HG02943 (cell line): ENCODE measurements at regions not wholly inside any gene's neighbourhood (a gene's known extent, or its start where the extent isn't known, plus 50 kb on each side); places are given as distances from the start of the nearest gene placed in this dataset.
"Not testable (repeated sequence)": the region's sequence is repeated elsewhere in the genome, so short reads cannot be mapped to it uniquely, and the experiment has no call there.

Source experiments
- ATAC-seq: cut with Tn5 transposase; IDR thresholded peaks from one replicate; pipeline ENCODE4 v1.9.1; 2021; ENCODE audit warnings: mild to moderate bottlenecking, low read depth, moderate library complexity; ENCODE audit not compliant: unreplicated experiment

DNA sequence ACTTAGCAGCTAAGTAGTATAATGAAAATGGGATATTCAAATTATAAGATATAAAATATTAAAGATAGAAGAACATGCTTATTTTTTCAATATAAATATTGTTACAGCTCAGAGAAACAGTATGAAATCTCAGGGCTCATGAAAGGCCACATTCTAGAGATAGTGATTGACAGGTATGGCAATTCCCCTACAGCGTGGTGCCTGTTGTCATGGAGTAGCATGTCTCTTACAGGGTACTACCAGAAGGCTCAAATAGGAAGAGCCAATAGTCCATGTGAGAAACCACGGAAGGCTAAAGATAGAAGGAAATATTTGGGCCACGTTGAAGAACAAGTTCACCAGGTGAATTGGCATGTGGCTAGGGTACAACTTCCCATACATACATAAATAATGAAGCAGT lies 522.9 kb upstream of the ZNF337 start:
- not testable (repeated sequence) for ATAC-seq

DNA sequence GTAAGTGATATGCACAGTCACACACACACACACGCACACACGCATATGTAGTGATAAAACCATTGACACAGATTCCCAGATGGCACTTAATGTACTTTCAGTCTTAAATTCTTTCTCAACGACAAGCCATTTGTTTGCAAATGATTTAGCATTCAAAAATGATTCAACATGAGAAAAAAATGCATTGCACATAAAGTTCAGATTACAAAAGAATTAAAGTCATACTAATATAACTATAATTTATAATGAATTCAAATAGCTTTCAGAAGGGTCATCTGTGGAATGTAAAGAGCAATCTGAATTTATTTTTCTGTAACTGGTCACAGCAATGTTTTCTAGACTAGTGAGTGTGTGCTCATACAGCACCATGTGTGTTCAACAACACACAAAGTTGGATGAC lies 521.6 kb upstream of the ZNF337 start:
- ATAC-seq, result no peak

DNA sequence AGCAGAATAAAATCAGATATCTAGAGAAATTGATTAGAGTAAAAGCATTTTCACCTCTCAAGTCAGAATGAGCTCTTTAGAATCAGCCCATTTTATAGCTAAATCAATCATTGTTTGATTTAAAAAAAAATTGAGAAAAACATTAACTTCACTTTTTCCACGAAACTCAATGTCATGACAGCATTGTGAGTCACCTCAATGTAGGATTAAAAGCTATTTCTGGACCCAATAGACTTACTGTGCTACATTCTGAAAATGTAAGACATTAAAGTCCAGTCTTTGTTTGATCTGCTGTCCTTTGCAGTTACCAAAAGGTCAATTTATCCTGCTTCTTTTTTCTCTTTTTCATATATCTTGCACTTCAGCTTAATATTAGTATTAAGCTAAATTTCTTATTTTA lies 519.4 kb upstream of the ZNF337 start:
- no peak for ATAC-seq

DNA sequence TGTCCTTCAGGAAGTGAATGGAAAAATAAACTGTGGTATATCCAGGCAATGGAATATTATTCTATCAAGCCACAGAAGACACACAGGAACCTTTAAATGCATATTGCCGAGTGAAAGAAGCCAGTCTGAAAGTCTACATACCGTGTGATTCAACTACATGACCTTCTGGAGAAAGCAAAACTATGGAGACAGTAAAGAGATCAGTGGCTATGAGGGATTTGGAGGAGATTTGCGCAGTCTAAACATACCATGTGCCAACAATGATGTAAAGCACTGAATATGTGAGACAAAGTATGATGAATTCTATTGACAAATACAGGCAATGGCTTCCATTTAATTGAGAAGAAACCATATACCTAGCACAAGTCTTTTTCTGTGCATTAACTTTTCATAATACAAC lies 518.3 kb upstream of the ZNF337 start:
- no peak for ATAC-seq

DNA sequence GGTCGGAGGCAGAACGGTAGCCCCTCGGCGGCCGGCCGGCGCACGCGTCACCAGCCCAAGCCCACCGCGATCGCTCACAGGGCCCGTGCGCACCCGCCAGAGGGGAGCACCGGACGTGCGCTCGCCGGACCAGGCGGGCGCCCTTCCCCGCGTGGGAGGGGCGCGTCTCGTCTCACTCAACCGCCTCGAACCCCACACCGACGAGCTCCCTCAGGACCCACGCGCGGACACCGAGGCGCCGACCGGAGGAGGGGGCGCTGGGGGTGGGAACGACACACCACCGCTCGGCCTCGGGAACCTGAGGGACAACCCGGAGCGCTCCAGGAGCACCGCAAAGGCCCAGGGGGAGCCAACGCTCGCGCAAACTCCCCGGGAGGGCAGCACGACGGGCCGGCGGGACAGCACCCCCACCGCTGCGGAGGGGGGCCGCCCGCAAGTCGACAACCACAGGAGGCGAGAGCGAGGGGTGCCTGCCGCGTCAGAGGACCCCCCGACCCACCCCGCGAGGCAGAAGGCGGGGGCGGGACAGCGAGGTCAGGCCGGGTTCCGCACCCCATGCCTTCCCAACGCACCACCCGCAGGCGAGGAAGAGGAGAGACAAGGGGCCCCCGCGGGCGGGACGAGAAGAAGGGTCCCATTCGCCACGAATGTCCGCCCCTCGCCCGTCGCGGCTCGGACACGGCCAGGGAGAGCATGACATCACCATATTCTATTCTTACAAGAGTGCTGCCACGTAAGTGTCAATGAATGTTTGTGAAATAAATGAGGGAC lies 512.7 kb upstream of the ZNF337 start:
- ATAC-seq, result no peak

DNA sequence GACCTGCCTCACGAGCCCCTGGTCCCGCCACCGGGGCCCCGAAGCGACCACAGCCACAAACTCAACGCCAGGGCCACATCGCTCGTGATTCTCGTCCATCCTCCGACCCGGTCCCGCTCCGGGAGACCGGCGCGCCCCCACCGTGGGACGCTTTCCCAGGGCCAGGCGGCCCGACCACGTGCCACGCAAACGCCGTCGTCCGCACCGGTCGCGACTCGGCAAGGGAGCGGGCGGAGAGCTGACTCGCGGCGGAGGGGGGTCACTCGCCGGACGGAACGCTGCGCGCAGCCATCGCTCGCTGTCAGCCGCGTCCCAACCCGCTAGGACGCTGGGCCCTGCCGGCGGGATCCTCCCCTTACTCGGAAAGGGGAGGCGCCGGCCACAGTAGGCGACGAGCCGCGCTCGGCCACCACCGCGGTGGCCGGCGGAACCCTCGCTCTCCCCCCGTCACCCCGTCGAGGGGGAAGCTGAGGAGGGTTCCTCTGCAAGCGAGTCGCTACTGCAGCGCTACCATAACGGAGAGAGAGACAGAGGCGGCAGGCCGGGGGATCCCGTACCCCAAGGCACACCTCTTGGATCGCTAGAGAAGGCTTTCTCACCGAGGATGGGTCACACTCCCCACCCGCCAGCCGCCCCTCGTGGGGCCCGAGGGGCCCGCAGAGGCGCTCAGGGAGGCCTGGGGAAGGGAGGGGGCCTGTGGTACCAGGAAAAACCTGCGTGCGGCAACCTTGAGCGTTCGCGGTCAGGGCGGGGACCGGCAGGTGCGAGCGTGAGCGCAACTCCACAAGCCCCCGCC lies 511.8 kb upstream of the ZNF337 start:
- no peak for ATAC-seq

DNA sequence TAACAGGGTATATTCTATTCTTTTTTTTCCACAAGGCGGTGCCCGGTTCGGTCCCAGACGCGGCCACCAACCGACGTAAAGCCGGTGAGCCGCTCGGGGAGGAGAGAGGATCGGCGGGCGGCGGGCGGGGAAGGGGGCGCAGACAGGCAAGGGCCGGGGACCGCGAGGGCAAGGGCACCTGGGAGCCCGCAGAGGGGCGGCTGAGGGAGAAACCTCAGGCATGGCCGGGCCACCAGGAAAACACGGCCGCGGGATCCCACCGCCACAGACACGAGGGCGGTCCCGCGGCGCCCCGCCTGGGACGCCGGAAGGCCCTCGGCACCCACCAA lies 511.3 kb upstream of the ZNF337 start:
- not testable (repeated sequence) for ATAC-seq

DNA sequence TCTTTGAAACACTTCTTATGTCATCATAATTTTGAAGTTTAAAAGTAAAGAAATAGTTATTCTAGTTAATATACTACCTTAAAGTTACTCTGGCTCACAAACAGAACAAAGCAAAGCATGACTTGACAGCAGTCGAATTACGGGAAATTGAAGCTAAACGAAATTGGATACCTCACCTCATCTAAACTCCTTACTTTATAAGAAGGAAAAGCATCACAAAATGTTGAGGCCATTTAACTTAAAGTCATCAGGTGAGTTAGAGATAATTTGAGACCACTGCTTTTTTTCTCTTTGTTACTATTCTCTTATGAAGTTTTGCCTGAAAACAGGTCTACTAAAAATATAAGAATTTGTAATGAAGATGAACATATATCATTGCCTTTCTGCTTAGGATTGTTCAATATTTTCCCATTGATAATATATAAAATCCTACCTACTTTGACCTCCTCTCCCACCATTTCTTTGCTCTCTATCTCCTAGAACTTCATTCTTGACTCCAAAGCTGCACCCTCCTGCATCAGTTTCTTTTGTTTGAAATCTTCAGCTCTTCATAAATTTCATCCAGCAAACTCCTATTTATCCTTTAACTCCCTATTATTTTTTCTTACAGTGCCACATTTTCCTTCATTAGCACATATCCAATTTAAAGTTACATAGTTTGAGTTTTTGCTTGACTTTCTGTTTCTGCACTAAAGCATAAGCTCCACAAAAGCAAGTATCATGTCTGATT lies 510.7 kb upstream of the ZNF337 start:
- no peak for ATAC-seq

DNA sequence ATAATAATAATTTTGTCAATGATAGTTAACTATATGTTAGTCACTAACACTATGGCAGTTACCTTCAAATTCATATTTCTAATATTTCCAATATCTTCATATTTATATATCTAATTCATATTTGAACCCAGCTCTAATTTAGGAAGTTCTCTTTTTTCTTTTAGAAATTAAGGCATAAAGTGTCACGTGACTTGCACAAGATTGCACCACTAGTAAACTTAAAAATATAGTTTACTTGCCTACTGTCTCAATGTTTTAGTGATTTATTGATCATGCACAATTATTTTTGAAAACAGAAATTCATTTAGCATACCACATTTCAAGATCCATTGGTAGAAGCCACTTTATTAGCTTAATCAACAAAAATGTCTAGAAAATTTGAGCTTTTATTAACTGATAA lies 508.7 kb upstream of the ZNF337 start:
- ATAC-seq, result no peak

DNA sequence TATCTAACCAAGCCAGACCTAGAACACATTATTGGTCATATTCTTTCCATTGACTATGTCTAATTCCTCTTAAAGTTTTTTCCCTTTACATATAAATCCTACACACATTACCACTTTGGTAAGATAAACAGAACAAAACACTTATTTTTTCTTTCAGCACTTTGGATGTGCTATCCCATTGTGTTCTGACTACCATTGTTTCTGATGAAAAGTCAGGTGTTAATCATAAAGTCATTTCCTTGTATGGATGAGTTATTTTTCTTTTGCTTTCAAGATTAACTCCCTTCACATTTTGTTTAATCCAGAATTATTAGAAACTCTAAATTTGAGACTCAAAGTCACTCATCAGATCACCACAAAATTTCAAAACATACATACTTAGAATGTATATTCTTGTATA lies 504.4 kb upstream of the ZNF337 start:
- ATAC-seq, result not testable (repeated sequence)

DNA sequence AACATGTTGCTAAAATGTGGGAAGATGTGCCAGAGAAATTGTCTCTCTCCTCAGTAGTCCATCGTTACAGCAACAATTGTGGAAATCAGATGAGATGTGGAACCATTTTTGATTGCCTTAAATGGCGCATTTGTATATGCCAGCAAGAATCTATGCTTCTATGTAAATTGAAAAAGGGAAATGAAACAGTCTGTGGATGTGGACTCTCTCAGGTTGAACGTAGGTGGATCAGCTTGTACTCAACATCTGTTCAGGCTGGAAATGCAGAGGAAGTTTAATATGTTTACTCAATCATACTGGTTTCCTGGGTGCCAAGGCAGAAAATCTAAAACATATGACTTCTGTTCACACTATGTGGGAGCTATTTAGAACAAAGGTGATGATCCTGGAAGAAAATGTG lies 490.7 kb upstream of the ZNF337 start:
- not testable (repeated sequence) for ATAC-seq

DNA sequence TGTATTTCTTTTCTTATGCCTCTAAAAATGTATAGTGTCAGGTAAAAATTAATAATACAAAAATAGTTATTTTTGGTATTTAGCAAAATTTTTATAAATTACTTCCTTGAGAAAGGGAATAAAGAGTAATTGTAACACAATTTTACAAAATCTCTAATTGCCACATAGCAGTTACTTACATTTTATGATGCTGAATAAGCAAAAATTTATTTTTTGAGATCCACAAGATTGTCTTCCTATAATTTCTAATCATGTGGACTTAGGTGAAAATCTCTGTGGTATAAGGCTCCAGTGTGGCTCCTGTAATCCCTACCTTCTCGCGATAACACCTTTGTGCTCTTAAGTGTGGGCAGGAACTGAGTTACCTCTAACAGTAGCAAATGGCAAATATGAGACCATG lies 487.1 kb upstream of the ZNF337 start:
- ATAC-seq, result not testable (repeated sequence)

DNA sequence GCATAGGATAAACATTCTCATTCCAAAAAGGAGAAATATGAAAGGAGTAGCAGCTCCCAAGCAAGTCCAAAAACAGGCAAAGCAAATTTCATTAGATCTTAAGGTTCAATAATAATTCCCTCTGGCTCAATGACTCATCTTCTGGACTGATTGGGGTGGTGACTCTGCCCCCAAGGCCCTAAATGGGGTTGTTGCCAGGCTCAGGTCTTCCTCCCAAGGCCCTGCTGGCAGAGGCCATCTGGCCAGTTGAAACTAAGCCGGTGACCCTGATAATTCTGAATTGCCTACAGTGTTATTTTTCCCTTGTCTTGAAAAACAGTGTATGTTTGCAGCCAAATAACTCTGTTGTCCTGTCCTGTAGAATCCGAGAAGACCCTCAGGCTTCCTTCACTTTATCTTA lies 484.7 kb upstream of the ZNF337 start:
- not testable (repeated sequence) for ATAC-seq

DNA sequence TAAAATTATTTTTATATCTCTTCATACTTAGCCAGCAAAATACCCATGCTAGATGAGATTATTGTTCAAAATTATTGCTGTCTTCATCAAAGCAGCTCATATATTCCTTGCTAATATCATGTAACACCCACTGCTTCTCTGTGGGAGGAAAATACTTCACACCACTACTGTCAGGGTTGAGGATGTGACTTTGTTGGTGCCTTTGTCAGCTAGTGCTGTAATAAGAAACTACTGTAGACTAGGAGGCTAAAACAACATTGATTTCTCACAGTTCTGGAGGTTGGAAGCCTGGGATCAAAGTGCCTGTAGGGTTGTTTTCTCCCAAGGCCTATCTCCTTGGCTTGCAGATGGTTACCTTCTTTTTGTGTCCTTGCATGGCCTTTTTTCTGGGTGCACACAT lies 475.2 kb upstream of the ZNF337 start:
- not testable (repeated sequence) for ATAC-seq

DNA sequence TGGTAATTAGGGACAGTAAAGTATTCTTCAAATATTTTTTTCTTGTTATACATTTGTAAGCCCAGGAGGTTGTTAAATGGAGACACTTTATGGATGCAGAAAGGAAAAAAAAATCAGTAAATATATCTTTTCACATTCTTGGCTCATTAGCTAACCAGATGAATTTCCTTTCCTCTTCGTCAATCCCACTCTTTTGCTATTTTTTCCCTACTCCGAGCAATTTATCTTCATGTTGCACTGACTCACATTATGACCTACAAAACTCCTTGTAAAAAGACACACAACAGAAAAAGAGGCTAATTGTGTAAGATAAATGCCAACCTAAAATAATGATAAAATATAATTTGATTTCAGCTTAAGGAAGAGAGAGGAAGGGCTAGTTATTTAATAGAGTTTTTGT lies 472.9 kb upstream of the ZNF337 start:
- no peak for ATAC-seq

DNA sequence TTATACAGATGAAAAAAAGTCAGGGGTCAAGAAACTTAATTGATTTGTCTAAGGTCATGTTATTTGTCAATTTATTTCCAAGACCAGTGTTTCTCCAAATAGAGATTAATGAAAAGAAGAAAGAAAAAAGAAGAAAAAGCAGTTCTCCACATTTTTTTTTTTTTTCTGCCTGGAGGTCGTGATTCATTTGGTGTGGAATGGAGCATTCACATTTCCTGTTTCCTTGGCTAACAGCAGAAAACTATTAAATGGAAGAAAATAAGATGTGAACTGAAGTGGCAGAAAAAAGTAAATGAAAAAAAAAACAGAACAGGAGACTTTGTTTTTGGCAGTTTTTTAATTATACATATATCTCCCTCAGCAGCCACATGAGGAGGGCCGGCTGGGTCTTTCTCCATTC lies 470.8 kb upstream of the ZNF337 start:
- no peak for ATAC-seq

DNA sequence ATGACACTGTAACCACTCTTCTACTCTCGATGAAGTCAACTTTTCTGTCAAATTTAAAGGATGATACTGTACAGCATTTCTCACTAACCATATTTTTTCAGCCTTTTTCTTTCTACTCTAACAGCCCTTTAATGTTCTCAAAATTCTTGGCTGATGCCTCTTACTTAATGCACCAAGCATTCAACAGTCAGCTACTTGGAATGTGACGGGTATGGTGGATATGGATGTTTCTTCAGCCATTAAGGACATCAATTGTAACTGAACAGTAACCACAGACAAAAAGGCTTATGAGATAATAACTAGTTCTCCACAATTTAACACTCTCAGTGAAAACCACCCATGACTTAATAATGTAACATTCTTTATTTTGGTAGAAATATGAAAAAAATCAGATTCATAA lies 467.2 kb upstream of the ZNF337 start:
- no peak for ATAC-seq

DNA sequence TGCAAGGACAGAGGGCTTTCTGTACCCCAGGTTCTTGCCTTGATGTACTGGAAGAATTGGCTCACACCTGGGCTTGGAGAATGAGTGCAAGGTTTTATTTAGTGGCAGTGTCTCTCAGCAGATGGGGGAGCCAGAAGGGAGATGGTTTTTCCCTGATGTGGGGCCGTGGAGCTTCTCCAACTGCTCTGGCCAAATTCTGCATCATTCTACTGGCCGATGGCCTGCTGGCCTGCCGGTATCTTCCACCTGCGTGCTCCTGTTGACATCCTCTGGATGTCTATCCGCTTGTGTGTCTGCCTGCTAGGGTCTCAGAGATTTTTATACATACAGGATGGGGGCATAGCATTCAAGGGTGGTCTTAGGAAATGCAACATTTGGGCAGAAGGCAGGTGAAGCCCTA lies 466.5 kb upstream of the ZNF337 start:
- ATAC-seq, result not testable (repeated sequence)

DNA sequence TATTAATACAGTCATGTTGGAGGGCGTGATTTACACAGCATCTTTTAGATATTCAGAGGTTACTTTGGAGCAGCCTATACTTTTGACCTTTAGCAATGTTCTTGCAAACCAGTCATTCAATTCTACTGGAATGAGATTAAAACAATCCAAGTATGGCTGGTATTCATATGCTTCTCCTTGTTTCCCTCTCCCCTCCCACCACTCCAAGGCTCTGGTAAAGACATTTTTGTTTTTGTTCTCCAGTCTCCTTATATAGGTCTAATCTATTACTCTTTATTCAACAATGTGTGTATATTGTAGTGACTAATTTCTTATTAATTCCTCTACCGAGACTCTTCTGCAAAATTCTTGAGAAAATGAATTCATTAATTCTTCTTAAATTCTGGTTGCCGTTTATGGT lies 465.1 kb upstream of the ZNF337 start:
- ATAC-seq, result not testable (repeated sequence)

DNA sequence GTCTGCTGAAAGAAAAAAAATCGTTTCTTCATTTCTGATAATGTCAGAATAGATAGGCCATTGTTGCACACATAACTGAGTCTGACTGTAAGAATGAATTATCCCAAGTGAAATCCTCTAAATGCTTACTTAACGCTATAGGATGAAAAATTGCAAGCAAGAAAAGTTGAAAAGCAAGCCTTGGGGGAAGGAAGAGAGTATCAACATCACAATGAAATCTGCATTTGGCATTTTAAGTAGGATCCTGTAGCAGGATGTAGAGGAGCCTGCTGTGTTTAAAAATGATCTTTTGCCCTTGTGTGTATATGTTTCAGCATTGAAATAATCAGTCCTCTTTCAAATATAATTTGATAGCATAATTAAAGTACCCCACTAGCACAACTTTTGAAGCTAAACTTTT lies 464.3 kb upstream of the ZNF337 start:
- not testable (repeated sequence) for ATAC-seq

DNA sequence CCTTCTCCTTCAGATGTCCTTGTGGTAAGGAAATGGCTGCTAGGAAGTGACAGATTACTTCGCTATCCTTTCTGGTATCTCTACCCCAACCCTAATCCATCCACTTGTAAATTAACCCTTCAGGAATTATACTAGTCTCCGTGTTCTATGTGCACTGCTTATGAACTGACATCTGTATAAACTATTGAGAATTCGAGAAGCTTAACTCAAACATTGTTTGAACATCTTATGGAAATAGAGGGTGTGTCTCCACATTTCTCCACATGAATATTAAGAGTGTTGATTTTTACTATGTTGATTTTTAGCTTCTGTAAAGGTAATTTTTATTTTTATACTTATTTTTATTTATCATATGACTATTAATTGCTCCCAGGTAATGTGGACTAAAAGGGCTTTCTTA lies 457.6 kb upstream of the ZNF337 start:
- no peak for ATAC-seq
